ENCODE measurements at regions not wholly inside any gene's neighbourhood (a gene's known extent, or its start where the extent isn't known, plus 50 kb on each side); places are given as distances from the start of the nearest gene placed in this dataset.

- TF ChIP-seq, protein P1, sequence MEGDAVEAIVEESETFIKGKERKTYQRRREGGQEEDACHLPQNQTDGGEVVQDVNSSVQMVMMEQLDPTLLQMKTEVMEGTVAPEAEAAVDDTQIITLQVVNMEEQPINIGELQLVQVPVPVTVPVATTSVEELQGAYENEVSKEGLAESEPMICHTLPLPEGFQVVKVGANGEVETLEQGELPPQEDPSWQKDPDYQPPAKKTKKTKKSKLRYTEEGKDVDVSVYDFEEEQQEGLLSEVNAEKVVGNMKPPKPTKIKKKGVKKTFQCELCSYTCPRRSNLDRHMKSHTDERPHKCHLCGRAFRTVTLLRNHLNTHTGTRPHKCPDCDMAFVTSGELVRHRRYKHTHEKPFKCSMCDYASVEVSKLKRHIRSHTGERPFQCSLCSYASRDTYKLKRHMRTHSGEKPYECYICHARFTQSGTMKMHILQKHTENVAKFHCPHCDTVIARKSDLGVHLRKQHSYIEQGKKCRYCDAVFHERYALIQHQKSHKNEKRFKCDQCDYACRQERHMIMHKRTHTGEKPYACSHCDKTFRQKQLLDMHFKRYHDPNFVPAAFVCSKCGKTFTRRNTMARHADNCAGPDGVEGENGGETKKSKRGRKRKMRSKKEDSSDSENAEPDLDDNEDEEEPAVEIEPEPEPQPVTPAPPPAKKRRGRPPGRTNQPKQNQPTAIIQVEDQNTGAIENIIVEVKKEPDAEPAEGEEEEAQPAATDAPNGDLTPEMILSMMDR (IDR thresholded peaks at IDR 0.05; ENCODE audit: low read depth, low read length), result no peak
- TF ChIP-seq EZH2phosphoT487 (IDR thresholded peaks at IDR 0.05; ENCODE audit: low read depth), result no peak
Observed at GRCh38 chr4:71216316-71216959, 122.4 kb upstream of the SLC4A4 start.

Measured in OCI-LY3 (cell line).